Testis (tissue), 2 donors: ENCODE measurements at regions not wholly inside any gene's neighbourhood (a gene's known extent, or its start where the extent isn't known, plus 50 kb on each side); places are given as distances from the start of the nearest gene placed in this dataset.

Experiments used
- POLR2A ChIP-seq: fragments of 450-650 bp; IDR thresholded peaks from one replicate; pipeline ENCODE4 v1.6.1; 2017; ENCODE audit warnings: antibody characterized with exemption, mild to moderate bottlenecking, moderate library complexity
- TF ChIP-seq, protein P1 (sequence below), 3 experiments: fragments of 450-650 bp in 2 of 3; fragments of 200-600 bp in 1 of 3; sonication (generic) in 1 of 3; IDR thresholded peaks; one replicate each; pipeline ENCODE4 v1.5.1; 2016 to 2019; ENCODE audit warnings: antibody characterized with exemption in 3 of 3, mild to moderate bottlenecking in 2 of 3, moderate library complexity in 1 of 3

- TF ChIP-seq, protein P1, sequence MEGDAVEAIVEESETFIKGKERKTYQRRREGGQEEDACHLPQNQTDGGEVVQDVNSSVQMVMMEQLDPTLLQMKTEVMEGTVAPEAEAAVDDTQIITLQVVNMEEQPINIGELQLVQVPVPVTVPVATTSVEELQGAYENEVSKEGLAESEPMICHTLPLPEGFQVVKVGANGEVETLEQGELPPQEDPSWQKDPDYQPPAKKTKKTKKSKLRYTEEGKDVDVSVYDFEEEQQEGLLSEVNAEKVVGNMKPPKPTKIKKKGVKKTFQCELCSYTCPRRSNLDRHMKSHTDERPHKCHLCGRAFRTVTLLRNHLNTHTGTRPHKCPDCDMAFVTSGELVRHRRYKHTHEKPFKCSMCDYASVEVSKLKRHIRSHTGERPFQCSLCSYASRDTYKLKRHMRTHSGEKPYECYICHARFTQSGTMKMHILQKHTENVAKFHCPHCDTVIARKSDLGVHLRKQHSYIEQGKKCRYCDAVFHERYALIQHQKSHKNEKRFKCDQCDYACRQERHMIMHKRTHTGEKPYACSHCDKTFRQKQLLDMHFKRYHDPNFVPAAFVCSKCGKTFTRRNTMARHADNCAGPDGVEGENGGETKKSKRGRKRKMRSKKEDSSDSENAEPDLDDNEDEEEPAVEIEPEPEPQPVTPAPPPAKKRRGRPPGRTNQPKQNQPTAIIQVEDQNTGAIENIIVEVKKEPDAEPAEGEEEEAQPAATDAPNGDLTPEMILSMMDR (IDR thresholded peaks at IDR 0.05) = no peak
- no peak for TF ChIP-seq POLR2A
Measured at GRCh38 chr10:129345763-129346162, 121.3 kb upstream of the MGMT start.
